ENCODE measurements at regions not wholly inside any gene's neighbourhood (a gene's known extent, or its start where the extent isn't known, plus 50 kb on each side); places are given as distances from the start of the nearest gene placed in this dataset.

DNA sequence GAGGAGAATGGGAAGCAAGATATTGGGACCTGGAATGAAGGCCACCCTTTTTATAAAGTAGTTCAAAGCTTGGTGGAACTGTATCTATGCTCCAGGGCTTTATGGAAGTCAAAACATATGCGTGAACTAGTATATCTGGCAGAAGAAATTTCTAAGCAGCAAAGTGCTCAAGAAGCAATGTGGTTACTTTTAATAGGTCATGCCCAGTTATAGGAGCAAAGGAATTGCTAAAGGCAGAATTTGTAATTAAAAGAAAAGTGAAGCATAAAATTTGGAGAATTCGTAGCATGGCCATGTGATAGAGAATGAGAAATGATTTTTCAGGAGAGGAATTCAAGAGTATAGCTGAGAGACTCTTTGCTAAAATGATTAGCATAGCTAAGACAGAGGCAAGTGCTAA, 1110.4 kb downstream of the XPNPEP1 start:
- TF ChIP-seq, protein P1, sequence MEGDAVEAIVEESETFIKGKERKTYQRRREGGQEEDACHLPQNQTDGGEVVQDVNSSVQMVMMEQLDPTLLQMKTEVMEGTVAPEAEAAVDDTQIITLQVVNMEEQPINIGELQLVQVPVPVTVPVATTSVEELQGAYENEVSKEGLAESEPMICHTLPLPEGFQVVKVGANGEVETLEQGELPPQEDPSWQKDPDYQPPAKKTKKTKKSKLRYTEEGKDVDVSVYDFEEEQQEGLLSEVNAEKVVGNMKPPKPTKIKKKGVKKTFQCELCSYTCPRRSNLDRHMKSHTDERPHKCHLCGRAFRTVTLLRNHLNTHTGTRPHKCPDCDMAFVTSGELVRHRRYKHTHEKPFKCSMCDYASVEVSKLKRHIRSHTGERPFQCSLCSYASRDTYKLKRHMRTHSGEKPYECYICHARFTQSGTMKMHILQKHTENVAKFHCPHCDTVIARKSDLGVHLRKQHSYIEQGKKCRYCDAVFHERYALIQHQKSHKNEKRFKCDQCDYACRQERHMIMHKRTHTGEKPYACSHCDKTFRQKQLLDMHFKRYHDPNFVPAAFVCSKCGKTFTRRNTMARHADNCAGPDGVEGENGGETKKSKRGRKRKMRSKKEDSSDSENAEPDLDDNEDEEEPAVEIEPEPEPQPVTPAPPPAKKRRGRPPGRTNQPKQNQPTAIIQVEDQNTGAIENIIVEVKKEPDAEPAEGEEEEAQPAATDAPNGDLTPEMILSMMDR (IDR thresholded peaks at IDR 0.05; ENCODE audit: low read length), result no peak
- TF ChIP-seq EZH2 (IDR thresholded peaks at IDR 0.05; ENCODE audit: borderline replicate concordance, low read length), result no peak
- Histone ChIP-seq H3K9me3 (ENCODE audit: low read length) (no peaks in the 10 kb centered on the region), H3K4me2 (ENCODE audit: low read length) (no peak overlapping the region), H3K79me2 (ENCODE audit: insufficient read depth, low read length) (no peaks in the 10 kb centered on the region), H3K9me2 (ENCODE audit: low read depth, low read length) (no peaks in the 10 kb centered on the region), H3K27ac (ENCODE audit: low read depth, low read length, poor library complexity, severe bottlenecking) (no peak overlapping the region), H3K9ac (ENCODE audit: low read length) (no peak overlapping the region), H3K4me3 (ENCODE audit: low read depth, low read length, poor library complexity, severe bottlenecking) (no peak overlapping the region), H3K36me3 (ENCODE audit: insufficient read depth, low read length) (no peaks in the 10 kb centered on the region), H3K27me3 (ENCODE audit: insufficient read depth, low read length) (no peaks in the 10 kb centered on the region), H3F3A (ENCODE audit: insufficient read depth, low read length) (no peaks in the 10 kb centered on the region), H2AFZ (ENCODE audit: low read length) (no peak overlapping the region), H4K20me1 (ENCODE audit: insufficient read depth, low read length) (no peaks in the 10 kb centered on the region), H3K4me1 (ENCODE audit: insufficient read depth, low read length, severe bottlenecking) (no peaks in the 10 kb centered on the region)

DNA sequence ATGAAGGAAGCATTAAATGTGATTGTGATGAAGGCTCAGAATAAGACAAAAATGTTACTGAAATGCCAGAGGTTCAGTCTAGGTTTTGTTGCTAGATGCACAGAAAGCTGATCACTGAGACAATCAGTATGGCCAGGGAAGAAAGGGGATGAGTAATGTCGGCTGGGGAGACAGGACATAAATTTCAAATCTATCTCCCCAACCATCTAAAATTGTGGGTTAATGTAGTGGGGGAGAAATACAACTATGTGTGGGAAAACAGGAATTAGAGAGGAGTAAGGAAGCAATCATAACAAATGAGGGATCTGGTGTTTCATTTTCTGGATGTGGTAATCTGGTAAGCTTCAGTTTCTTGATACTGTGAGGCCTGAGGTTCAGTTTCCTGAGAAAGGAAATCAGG, 1111.0 kb downstream of the XPNPEP1 start:
- Histone ChIP-seq H3K27ac (ENCODE audit: low read depth, low read length, poor library complexity, severe bottlenecking) (no peak overlapping the region), H3K4me1 (ENCODE audit: insufficient read depth, low read length, severe bottlenecking) (no peaks in the 10 kb centered on the region), H3K4me2 (ENCODE audit: low read length) (no peak overlapping the region), H3K4me3 (ENCODE audit: low read depth, low read length, poor library complexity, severe bottlenecking) (no peak overlapping the region), H3F3A (ENCODE audit: insufficient read depth, low read length) (no peaks in the 10 kb centered on the region), H3K36me3 (ENCODE audit: insufficient read depth, low read length) (no peaks in the 10 kb centered on the region), H3K27me3 (ENCODE audit: insufficient read depth, low read length) (no peaks in the 10 kb centered on the region), H3K9me2 (ENCODE audit: low read depth, low read length) (no peaks in the 10 kb centered on the region), H2AFZ (ENCODE audit: low read length) (no peak overlapping the region), H3K9me3 (ENCODE audit: low read length) (no peaks in the 10 kb centered on the region), H4K20me1 (ENCODE audit: insufficient read depth, low read length) (no peaks in the 10 kb centered on the region), H3K79me2 (ENCODE audit: insufficient read depth, low read length) (no peaks in the 10 kb centered on the region), H3K9ac (ENCODE audit: low read length) (no peak overlapping the region)
- no peak for TF ChIP-seq EZH2 (IDR thresholded peaks at IDR 0.05; ENCODE audit: borderline replicate concordance, low read length)
- TF ChIP-seq, protein P1 (IDR thresholded peaks at IDR 0.05; ENCODE audit: low read length), result no peak

DNA sequence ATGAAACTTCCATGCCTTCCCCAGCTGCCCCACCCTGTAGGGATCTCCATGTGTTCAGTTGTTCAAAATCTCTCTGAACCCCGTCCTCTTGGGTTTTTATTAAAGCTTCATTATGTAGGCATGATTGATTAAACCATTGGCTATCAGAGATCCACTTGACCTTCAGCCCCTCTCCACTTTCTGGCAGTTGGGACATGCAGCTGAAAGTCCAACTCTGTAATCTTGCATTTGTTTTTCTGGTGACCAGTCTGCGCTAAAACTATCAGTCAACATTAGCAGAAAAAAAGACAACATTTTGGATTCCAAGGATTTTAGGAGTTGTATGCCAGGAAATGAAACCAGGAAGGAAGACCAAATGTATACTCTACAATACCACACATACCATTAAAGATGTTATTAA, 1115.1 kb downstream of the XPNPEP1 start:
- no peaks in the 10 kb centered on the region for H3K79me2 ChIP-seq (ENCODE audit: insufficient read depth, low read length)
- no peaks in the 10 kb centered on the region for H3F3A ChIP-seq (ENCODE audit: insufficient read depth, low read length)
- no peak overlapping the region for H2AFZ ChIP-seq (ENCODE audit: low read length)
- H3K27ac ChIP-seq (ENCODE audit: low read depth, low read length, poor library complexity, severe bottlenecking), result no peak overlapping the region
- H3K9me2 ChIP-seq (ENCODE audit: low read depth, low read length), result no peaks in the 10 kb centered on the region
- no peak overlapping the region for H3K4me3 ChIP-seq (ENCODE audit: low read depth, low read length, poor library complexity, severe bottlenecking)
- no peak overlapping the region for H3K4me2 ChIP-seq (ENCODE audit: low read length)
- H3K36me3 ChIP-seq (ENCODE audit: insufficient read depth, low read length), result no peaks in the 10 kb centered on the region
- no peaks in the 10 kb centered on the region for H4K20me1 ChIP-seq (ENCODE audit: insufficient read depth, low read length)
- no peaks in the 10 kb centered on the region for H3K9me3 ChIP-seq (ENCODE audit: low read length)
- H3K4me1 ChIP-seq (ENCODE audit: insufficient read depth, low read length, severe bottlenecking), result no peaks in the 10 kb centered on the region
- no peaks in the 10 kb centered on the region for H3K27me3 ChIP-seq (ENCODE audit: insufficient read depth, low read length)
- H3K9ac ChIP-seq (ENCODE audit: low read length), result no peak overlapping the region
- TF ChIP-seq, protein P1 (IDR thresholded peaks at IDR 0.05; ENCODE audit: low read length), result no peak
- TF ChIP-seq EZH2 (IDR thresholded peaks at IDR 0.05; ENCODE audit: borderline replicate concordance, low read length), result no peak

Data from OCI-LY1 (cell line).